Tibial nerve (tissue), 4 donors: ENCODE measurements at regions not wholly inside any gene's neighbourhood (a gene's known extent, or its start where the extent isn't known, plus 50 kb on each side); places are given as distances from the start of the nearest gene placed in this dataset.

ENCODE experiments used
- DNase-seq, 2 donors: peaks; one replicate each; pipeline ENCODE4 v3.0.0-alpha.2; 2019; ENCODE audit warnings: low spot score in 2 of 2
- H3K27ac ChIP-seq, 4 donors: fragments of 200-600 bp; sonication (generic) in 3 of 4; one replicate each; pipeline ENCODE4 v1.5.1; 2017 to 2019; ENCODE audit warnings: mild to moderate bottlenecking in 1 of 4
- H3K27me3 ChIP-seq, 2 donors: fragments of 200-600 bp; sonication (generic) in 1 of 2; one replicate each; pipeline versions ENCODE4 v1.5.1 to v1.6.0; 2017 to 2019
- H3K36me3 ChIP-seq, 3 donors: fragments of 200-600 bp; sonication (generic); one replicate each; pipeline ENCODE4 v1.5.1; 2018 to 2019
- H3K4me1 ChIP-seq, 4 donors: fragments of 200-600 bp; sonication (generic) in 3 of 4; one replicate each; pipeline ENCODE4 v1.5.1; 2017 to 2019
- H3K4me3 ChIP-seq, 4 donors: fragments of 200-600 bp; sonication (generic) in 3 of 4; one replicate each; pipeline ENCODE4 v1.5.1; 2017 to 2019; ENCODE audit warnings: mild to moderate bottlenecking in 1 of 4, moderate library complexity in 1 of 4
- H3K9me3 ChIP-seq, 4 donors: fragments of 200-600 bp; sonication (generic) in 3 of 4; one replicate each; pipeline ENCODE4 v1.5.1; 2017 to 2019
- EP300 ChIP-seq, 2 donors: sonication (generic); formaldehyde crosslinking; IDR thresholded peaks; one replicate each; pipeline ENCODE4 v1.6.1; 2017; ENCODE audit warnings: antibody characterized with exemption in 2 of 2, mild to moderate bottlenecking in 1 of 2
- POLR2A ChIP-seq, 2 donors: fragments of 450-650 bp; IDR thresholded peaks; one replicate each; pipeline ENCODE4 v1.6.1; 2017; ENCODE audit warnings: antibody characterized with exemption in 2 of 2, mild to moderate bottlenecking in 2 of 2, moderate library complexity in 2 of 2
- WGBS, 2 donors: methylation state at CpG; one replicate each; pipeline ENCODE4 v1.1.5; 2018; 5-methylcytosine and 5-hydroxymethylcytosine counted together
- TF ChIP-seq, protein P1 (sequence below), 5 experiments: fragments of 200-600 bp in 3 of 5; fragments of 450-650 bp in 2 of 5; sonication (generic) in 3 of 5; IDR thresholded peaks; one replicate each; pipeline ENCODE4 v1.5.1; 2016 to 2019; ENCODE audit warnings: antibody characterized with exemption in 5 of 5, mild to moderate bottlenecking in 3 of 5, moderate library complexity in 2 of 5

DNA sequence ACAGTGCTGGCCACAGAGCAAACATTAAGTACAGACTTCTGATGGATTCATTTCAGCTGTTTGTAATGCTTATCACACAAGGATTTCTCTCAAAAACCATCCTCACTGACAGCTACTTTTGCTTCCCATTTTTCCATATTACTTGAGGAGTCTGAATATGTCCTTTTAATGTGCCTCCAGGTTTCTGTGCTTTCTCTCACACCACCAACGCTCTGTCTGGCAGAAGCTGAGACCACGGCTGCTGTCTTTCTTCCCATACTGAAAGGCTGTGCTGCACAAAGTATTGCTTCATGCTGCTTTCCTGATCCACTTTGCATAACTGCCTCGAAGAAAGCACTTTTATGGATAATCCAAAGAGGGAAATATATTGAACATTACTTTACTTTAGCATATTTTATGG is 312.1 kb upstream of the ZEB2 start:
- TF ChIP-seq, protein P1, sequence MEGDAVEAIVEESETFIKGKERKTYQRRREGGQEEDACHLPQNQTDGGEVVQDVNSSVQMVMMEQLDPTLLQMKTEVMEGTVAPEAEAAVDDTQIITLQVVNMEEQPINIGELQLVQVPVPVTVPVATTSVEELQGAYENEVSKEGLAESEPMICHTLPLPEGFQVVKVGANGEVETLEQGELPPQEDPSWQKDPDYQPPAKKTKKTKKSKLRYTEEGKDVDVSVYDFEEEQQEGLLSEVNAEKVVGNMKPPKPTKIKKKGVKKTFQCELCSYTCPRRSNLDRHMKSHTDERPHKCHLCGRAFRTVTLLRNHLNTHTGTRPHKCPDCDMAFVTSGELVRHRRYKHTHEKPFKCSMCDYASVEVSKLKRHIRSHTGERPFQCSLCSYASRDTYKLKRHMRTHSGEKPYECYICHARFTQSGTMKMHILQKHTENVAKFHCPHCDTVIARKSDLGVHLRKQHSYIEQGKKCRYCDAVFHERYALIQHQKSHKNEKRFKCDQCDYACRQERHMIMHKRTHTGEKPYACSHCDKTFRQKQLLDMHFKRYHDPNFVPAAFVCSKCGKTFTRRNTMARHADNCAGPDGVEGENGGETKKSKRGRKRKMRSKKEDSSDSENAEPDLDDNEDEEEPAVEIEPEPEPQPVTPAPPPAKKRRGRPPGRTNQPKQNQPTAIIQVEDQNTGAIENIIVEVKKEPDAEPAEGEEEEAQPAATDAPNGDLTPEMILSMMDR (IDR thresholded peaks at IDR 0.05), result no peak
- TF ChIP-seq POLR2A (IDR thresholded peaks at IDR 0.05), result no peak
- TF ChIP-seq EP300 (IDR thresholded peaks at IDR 0.05), result no peak
- DNase-seq, result no peak
- Histone ChIP-seq H3K4me1 (peaks cover 0 to 21% (median 2%) of the 10 kb centered on the region in 4 donors), H3K36me3 (no peaks in the 10 kb centered on the region), H3K27ac (no peak overlapping the region), H3K4me3 (no peak overlapping the region), H3K9me3 (no peaks in the 10 kb centered on the region), H3K27me3 (no peaks in the 10 kb centered on the region)
- WGBS, 2 donors, result 69 to 77% methylated on average over 3 of the region's 3 CpGs

- H3K27me3 ChIP-seq, result no peaks in the 10 kb centered on the region
- no peak for DNase-seq
- TF ChIP-seq, protein P1 (IDR thresholded peaks at IDR 0.05), result no peak
- TF ChIP-seq POLR2A (IDR thresholded peaks at IDR 0.05) (no peak), EP300 (IDR thresholded peaks at IDR 0.05) (no peak)
- no peak overlapping the region for H3K4me3 ChIP-seq
- 44 to 53% methylated on average over 3 of the region's 3 CpGs for WGBS, 2 donors
- no peak overlapping the region for H3K27ac ChIP-seq
- H3K36me3 ChIP-seq, result no peaks in the 10 kb centered on the region
- H3K9me3 ChIP-seq, result no peaks in the 10 kb centered on the region
- peaks cover 0 to 12% (median 2%) of the 10 kb centered on the region in 4 donors for H3K4me1 ChIP-seq
These were observed 310.6 kb upstream of the ZEB2 start for GRCh38 chr2:144830543-144830942.

GRCh38 chr2:144827404-144827803 is 307.5 kb upstream of the ZEB2 start:
- 74 to 86% methylated on average over 2 of the region's 2 CpGs for WGBS, 2 donors
- TF ChIP-seq, protein P1 (IDR thresholded peaks at IDR 0.05), result no peak
- no peak for TF ChIP-seq EP300 (IDR thresholded peaks at IDR 0.05)
- TF ChIP-seq POLR2A (IDR thresholded peaks at IDR 0.05), result no peak
- H3K9me3 ChIP-seq, result no peaks in the 10 kb centered on the region
- no peak overlapping the region for H3K27ac ChIP-seq
- H3K27me3 ChIP-seq, result no peaks in the 10 kb centered on the region
- peaks cover 0 to 4% (median 0%) of the 10 kb centered on the region in 4 donors for H3K4me1 ChIP-seq
- H3K4me3 ChIP-seq, result no peak overlapping the region
- DNase-seq, result no peak
- H3K36me3 ChIP-seq, result no peaks in the 10 kb centered on the region

DNA sequence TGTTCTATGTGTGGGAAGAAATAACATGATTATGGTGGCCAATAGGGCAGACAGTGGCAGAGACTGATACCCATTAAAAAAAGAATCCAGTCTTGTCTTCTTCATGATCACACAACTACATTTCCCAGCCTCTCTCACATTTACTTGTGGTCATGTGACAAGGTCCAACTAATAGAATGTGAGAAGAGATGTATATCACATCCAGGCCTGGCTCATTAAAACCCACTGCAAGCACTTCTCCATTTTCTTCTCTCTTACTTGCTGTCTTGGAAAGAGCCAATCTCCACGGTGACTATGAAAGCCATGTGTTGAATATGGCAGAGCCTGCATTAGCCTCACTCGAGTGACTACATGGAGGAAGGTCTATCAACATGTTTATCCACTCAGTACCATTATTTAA is 306.2 kb upstream of the ZEB2 start:
- Histone ChIP-seq H3K36me3 (no peaks in the 10 kb centered on the region), H3K4me3 (no peak overlapping the region), H3K9me3 (no peaks in the 10 kb centered on the region), H3K4me1 (peaks cover 0 to 4% (median 0%) of the 10 kb centered on the region in 4 donors), H3K27me3 (no peaks in the 10 kb centered on the region), H3K27ac (no peak overlapping the region)
- TF ChIP-seq EP300 (IDR thresholded peaks at IDR 0.05) (no peak), POLR2A (IDR thresholded peaks at IDR 0.05) (no peak)
- TF ChIP-seq, protein P1 (IDR thresholded peaks at IDR 0.05), result no peak
- no peak for DNase-seq
- 47 to 48% methylated on average over 2 of the region's 2 CpGs for WGBS, 2 donors

DNA sequence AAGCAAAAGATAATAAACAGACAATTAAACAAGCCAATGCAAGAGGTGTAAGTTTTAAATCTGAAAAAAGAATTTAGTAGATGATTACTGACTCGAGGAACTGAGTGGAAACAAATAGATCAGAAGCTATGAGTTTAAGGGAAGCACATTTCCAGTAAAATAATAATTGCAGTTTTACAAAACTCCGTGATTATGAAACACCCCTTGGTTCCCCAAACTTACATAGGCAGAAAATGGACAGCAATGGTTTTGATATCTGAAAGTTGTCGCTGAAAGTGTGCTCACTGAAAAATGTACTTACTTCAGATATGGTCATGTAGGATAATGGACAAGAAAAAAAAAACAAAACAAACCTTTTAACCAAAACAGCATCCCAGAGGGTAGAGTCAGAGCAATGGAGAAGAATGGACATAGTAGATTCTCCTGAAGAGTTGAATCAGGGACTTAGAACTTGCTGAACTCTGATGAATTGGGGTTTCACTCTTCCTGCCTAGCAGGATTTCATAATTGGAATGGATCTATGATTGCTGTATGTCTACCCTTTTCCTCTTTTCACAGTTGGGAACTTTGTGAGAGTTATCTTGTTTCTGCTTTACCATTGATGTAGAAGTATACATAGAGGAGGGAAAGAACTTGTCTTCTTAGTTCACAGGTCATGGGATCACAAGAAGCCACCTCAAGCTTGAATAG is 305.6 kb upstream of the ZEB2 start:
- Histone ChIP-seq H3K27ac (no peak overlapping the region), H3K36me3 (no peaks in the 10 kb centered on the region), H3K4me1 (peaks cover 0 to 4% (median 0%) of the 10 kb centered on the region in 4 donors), H3K9me3 (peaks cover 0 to 3% (median 0%) of the 10 kb centered on the region in 4 donors), H3K27me3 (no peaks in the 10 kb centered on the region), H3K4me3 (no peak overlapping the region)
- 81 to 85% methylated on average over 3 of the region's 3 CpGs for WGBS, 2 donors
- TF ChIP-seq, protein P1 (IDR thresholded peaks at IDR 0.05), result no peak
- no peak for TF ChIP-seq EP300 (IDR thresholded peaks at IDR 0.05)
- TF ChIP-seq POLR2A (IDR thresholded peaks at IDR 0.05), result no peak
- no peak for DNase-seq
